Adipose tissue (tissue), 3 donors: ENCODE measurements at regions not wholly inside any gene's neighbourhood (a gene's known extent, or its start where the extent isn't known, plus 50 kb on each side); places are given as distances from the start of the nearest gene placed in this dataset.

Experiments
- H3K27ac ChIP-seq: one replicate; pipeline ENCODE4 v1.5.1; 2013; ENCODE audit warnings: low read depth, low read length
- WGBS, 3 donors: extraction: QIAGEN DNeasy Blood & Tissue Kit; methylation state at CpG; one replicate each; pipeline ENCODE4 v1.1.7; 2013; 5-methylcytosine and 5-hydroxymethylcytosine counted together
- donor health status: healthy with polysubstance abuse.
- donor health status: Bipolar disorder and iron deficiency.
- donor health status: healthy.

- 90 to 100% (median 95%) methylated on average over 1 of the region's 1 CpG for WGBS, 3 donors
- H3K27ac ChIP-seq, result no peak overlapping the region
Observed at GRCh38 chr16:85494315-85494714, 118.8 kb upstream of the GSE1 start.

GRCh38 chr16:85495259-85495658, 117.9 kb upstream of the GSE1 start:
- WGBS, 3 donors, result 97 to 98% (median 98%) methylated on average over 11 of the region's 11 CpGs
- H3K27ac ChIP-seq, result no peak overlapping the region

GRCh38 chr16:85495823-85496538, 117.1 kb upstream of the GSE1 start:
- H3K27ac ChIP-seq, result no peak overlapping the region
- 94 to 96% (median 96%) methylated on average over 40 of the region's 40 CpGs for WGBS, 3 donors

GRCh38 chr16:85497622-85498314, 115.4 kb upstream of the GSE1 start:
- H3K27ac ChIP-seq, result no peak overlapping the region
- 74 to 91% (median 76%) methylated on average over 15 to 17 of the region's 17 CpGs for WGBS, 3 donors

- WGBS, 3 donors, result 64 to 81% (median 73%) methylated on average over 8 of the region's 8 CpGs
- no peak overlapping the region for H3K27ac ChIP-seq
Observed at GRCh38 chr16:85498607-85499006, 114.5 kb upstream of the GSE1 start.

GRCh38 chr16:85500220-85500619, 112.9 kb upstream of the GSE1 start:
- H3K27ac ChIP-seq, result no peak overlapping the region
- 77 to 83% (median 79%) methylated on average over 12 of the region's 12 CpGs for WGBS, 3 donors

GRCh38 chr16:85501900-85502299, 111.2 kb upstream of the GSE1 start:
- WGBS, 3 donors, result 93 to 96% (median 93%) methylated on average over 11 of the region's 11 CpGs
- H3K27ac ChIP-seq, result no peak overlapping the region

- 83 to 88% (median 86%) methylated on average over 11 of the region's 11 CpGs for WGBS, 3 donors
- H3K27ac ChIP-seq, result no peak overlapping the region
Observed at GRCh38 chr16:85502357-85502756, 110.8 kb upstream of the GSE1 start.

GRCh38 chr16:85503679-85504231, 109.4 kb upstream of the GSE1 start:
- 89 to 93% (median 90%) methylated on average over 26 of the region's 26 CpGs for WGBS, 3 donors
- no peak overlapping the region for H3K27ac ChIP-seq

GRCh38 chr16:85504242-85504641, 108.9 kb upstream of the GSE1 start:
- 72 to 85% (median 79%) methylated on average over 9 of the region's 9 CpGs for WGBS, 3 donors
- H3K27ac ChIP-seq, result no peak overlapping the region

GRCh38 chr16:85505794-85506634, 107.1 kb upstream of the GSE1 start:
- H3K27ac ChIP-seq, result no peak overlapping the region
- WGBS, 3 donors, result 57 to 80% (median 58%) methylated on average over 20 of the region's 20 CpGs

GRCh38 chr16:85506635-85506911, 106.5 kb upstream of the GSE1 start:
- H3K27ac ChIP-seq, result no peak overlapping the region
- WGBS, 3 donors, result 91 to 96% (median 94%) methylated on average over 8 of the region's 8 CpGs

GRCh38 chr16:85507342-85507741, 105.8 kb upstream of the GSE1 start:
- no peak overlapping the region for H3K27ac ChIP-seq
- 67 to 90% (median 80%) methylated on average over 8 of the region's 8 CpGs for WGBS, 3 donors

GRCh38 chr16:85508388-85508787, 104.7 kb upstream of the GSE1 start:
- WGBS, 3 donors, result 92 to 95% (median 93%) methylated on average over 10 of the region's 10 CpGs
- H3K27ac ChIP-seq, result no peak overlapping the region

GRCh38 chr16:85508993-85509392, 104.1 kb upstream of the GSE1 start:
- WGBS, 3 donors, result 84 to 92% (median 91%) methylated on average over 15 of the region's 15 CpGs
- no peak overlapping the region for H3K27ac ChIP-seq

- WGBS, 3 donors, result 91 to 94% (median 93%) methylated on average over 21 of the region's 21 CpGs
Observed at GRCh38 chr16:85510041-85510659, 103.0 kb upstream of the GSE1 start.

GRCh38 chr16:85511938-85512807, 100.9 kb upstream of the GSE1 start:
- H3K27ac ChIP-seq, result no peak overlapping the region
- WGBS, 3 donors, result 76 to 96% (median 91%) methylated on average over 24 of the region's 24 CpGs

More at GRCh38 chr16:85510041-85510659, 103.0 kb upstream of the GSE1 start:
- no peak overlapping the region for H3K27ac ChIP-seq

- WGBS, 3 donors, result 91 to 95% (median 95%) methylated on average over 7 of the region's 7 CpGs
- H3K27ac ChIP-seq, result no peak overlapping the region
Observed at GRCh38 chr16:85512808-85513115, 100.4 kb upstream of the GSE1 start.
